Cardiac muscle cell (in vitro differentiated cells and primary cell): ENCODE measurements at regions not wholly inside any gene's neighbourhood (a gene's known extent, or its start where the extent isn't known, plus 50 kb on each side); places are given as distances from the start of the nearest gene placed in this dataset.
A peak's percentile ranks its signal among the peaks of the same experiment; 100 is the strongest.

Experiments
- DNase-seq, 2 donors: peaks; one replicate each; pipeline versions ENCODE4 v3.0.0 to v3.0.0-alpha.2; 2010 to 2017; ENCODE audit warnings: low read depth in 1 of 2, low spot score in 1 of 2
- H3K27ac ChIP-seq: fragments of 200-600 bp; sonication (generic); 2 replicates; pipeline ENCODE4 v1.5.1; 2016
- H3K27me3 ChIP-seq: fragments of 200-600 bp; sonication (generic); 2 replicates; pipeline ENCODE4 v1.6.0; 2016; ENCODE audit warnings: control low read depth
- H3K36me3 ChIP-seq: fragments of 200-600 bp; sonication (generic); 2 replicates; pipeline ENCODE4 v1.5.1; 2016; ENCODE audit warnings: control low read depth
- H3K4me1 ChIP-seq: fragments of 200-600 bp; sonication (generic); 2 replicates; pipeline ENCODE4 v1.8.1; 2017; ENCODE audit warnings: low read depth, mild to moderate bottlenecking, mixed run types
- H3K4me3 ChIP-seq: fragments of 200-600 bp; sonication (generic); 2 replicates; pipeline ENCODE4 v1.5.1; 2016; ENCODE audit warnings: mild to moderate bottlenecking
- H3K9me3 ChIP-seq: fragments of 200-600 bp; sonication (generic); 2 replicates; pipeline ENCODE4 v1.5.1; 2017; ENCODE audit warnings: low read depth, mild to moderate bottlenecking, control low read depth
- CTCF ChIP-seq: IDR thresholded peaks from 2 replicates; pipeline ENCODE4 v1.5.1; 2012; ENCODE audit warnings: low read depth, mild to moderate bottlenecking, low read length

DNA sequence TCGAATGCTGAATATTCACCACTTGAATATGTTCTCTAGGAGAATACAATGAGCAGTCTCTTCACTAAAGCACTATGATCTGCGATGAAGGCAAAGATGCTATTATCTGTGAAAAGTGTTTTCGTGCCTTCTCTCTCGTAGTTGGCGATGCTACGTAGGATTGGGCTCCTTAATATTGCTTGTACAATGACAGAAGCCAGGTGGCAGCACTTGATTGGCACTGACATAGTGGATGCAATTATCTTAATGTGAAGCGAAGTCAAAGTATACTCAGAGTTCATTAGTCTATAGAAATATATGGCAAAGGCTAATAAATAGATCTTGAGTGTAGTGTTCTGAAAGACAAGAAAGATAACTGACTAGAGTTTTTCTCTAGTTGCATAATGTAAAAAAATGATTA, 1135.7 kb upstream of the AGA start:
- H3K27me3 ChIP-seq: no peaks in the 10 kb centered on the region
- no peak overlapping the region for H3K27ac ChIP-seq
- no peak for TF ChIP-seq CTCF
- H3K36me3 ChIP-seq: no peaks in the 10 kb centered on the region
- H3K9me3 ChIP-seq: no peaks in the 10 kb centered on the region
- H3K4me1 ChIP-seq: no peaks in the 10 kb centered on the region
- peak in 1 of 2 donors; percentile 8 for DNase-seq
- no peak overlapping the region for H3K4me3 ChIP-seq

- Histone ChIP-seq H3K36me3 (no peaks in the 10 kb centered on the region), H3K4me3 (no peak overlapping the region)
These were observed 1153.4 kb upstream of the AGA start for GRCh38 chr4:178595500-178596138.

DNA sequence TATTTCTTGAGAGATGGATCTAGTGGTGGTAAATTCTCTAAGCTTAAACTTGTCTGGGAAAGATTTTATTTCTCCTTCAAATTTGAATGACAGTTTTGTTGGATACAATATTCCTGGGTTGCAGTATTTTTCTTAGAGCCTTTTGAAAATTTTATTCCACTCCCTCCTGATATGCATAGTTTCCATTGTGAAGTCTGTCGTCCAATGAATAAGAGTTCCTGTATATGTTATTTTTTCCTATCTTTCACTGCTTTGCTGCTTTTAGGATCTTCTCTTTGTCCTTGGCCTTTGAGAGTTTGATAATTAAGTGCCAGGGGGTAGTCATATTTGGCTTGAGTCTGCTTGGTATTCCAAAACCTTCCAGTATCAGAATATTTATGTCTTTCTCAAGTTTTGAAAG, 1156.4 kb upstream of the AGA start:
- Histone ChIP-seq H3K4me3 (no peak overlapping the region), H3K27ac (no peak overlapping the region), H3K4me1 (no peaks in the 10 kb centered on the region), H3K9me3 (no peaks in the 10 kb centered on the region), H3K36me3 (no peaks in the 10 kb centered on the region), H3K27me3 (no peaks in the 10 kb centered on the region)
- TF ChIP-seq CTCF: no peak
- no peak for DNase-seq

More at GRCh38 chr4:178595500-178596138, 1153.4 kb upstream of the AGA start:
- DNase-seq: no peak
- H3K27me3 ChIP-seq: no peaks in the 10 kb centered on the region
- no peaks in the 10 kb centered on the region for H3K4me1 ChIP-seq
- no peak for TF ChIP-seq CTCF
- H3K27ac ChIP-seq: no peak overlapping the region
- no peaks in the 10 kb centered on the region for H3K9me3 ChIP-seq

DNA sequence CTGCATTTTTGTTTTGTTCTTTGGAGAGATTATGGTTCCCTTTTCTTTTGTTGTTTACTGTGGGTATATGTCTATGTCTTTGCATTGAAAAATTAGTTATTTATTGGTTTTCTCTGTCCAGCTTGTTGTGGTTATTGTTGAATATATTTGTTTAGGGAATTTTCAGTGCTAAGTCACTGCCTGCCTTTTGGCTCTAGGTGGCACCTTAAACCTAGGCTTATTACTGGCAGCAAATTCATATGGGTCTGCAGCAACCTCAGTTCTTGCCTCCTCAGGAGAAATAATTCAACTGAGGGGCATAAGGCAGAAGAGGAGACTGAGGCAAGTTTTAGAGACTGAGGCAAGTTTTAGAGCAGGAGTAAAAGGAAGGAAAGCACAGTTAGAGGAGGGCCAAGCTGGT, 1157.3 kb upstream of the AGA start:
- Histone ChIP-seq H3K4me1 (no peaks in the 10 kb centered on the region), H3K9me3 (no peaks in the 10 kb centered on the region), H3K36me3 (no peaks in the 10 kb centered on the region), H3K4me3 (no peak overlapping the region), H3K27me3 (no peaks in the 10 kb centered on the region), H3K27ac (no peak overlapping the region)
- TF ChIP-seq CTCF: no peak
- peak in 1 of 2 donors; percentile 31 for DNase-seq

GRCh38 chr4:178602833-178603232, 1160.6 kb upstream of the AGA start:
- no peaks in the 10 kb centered on the region for H3K4me1 ChIP-seq
- no peak overlapping the region for H3K27ac ChIP-seq
- TF ChIP-seq CTCF: no peak
- H3K27me3 ChIP-seq: no peaks in the 10 kb centered on the region
- no peaks in the 10 kb centered on the region for H3K9me3 ChIP-seq
- no peak for DNase-seq
- H3K36me3 ChIP-seq: no peaks in the 10 kb centered on the region
- no peak overlapping the region for H3K4me3 ChIP-seq

DNA sequence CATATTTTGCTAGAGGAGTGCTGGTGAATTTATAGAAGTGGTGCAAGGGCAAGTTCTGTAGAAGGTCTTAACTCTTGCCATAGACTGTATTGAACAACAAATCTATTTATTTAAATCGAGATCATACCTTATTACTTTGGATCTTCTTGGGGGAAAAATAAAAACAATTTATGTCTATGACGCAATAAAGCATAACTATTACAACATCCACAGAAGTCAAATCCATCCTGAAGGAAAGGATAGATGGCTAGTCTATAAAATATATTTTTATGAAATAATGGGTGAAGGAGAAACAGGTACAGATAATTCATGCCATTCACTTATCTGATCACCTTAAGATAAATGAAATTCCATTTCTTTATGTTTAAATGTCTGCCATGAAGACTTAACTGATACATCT, 1168.8 kb upstream of the AGA start:
- no peak for TF ChIP-seq CTCF
- Histone ChIP-seq H3K4me1 (no peaks in the 10 kb centered on the region), H3K9me3 (no peaks in the 10 kb centered on the region), H3K27ac (no peak overlapping the region), H3K36me3 (no peaks in the 10 kb centered on the region), H3K27me3 (no peaks in the 10 kb centered on the region), H3K4me3 (no peak overlapping the region)
- DNase-seq: no peak
